ENCODE measurements at regions not wholly inside any gene's neighbourhood (a gene's known extent, or its start where the extent isn't known, plus 50 kb on each side); places are given as distances from the start of the nearest gene placed in this dataset.

- ATAC-seq: no peak
Measured at GRCh38 chr15:31160297-31160696, 58.8 kb upstream of the TRPM1 start.

GRCh38 chr15:31160740-31161495 is 59.4 kb upstream of the TRPM1 start:
- in situ Hi-C loops (cut with MboI; ENCODE audit: low sequenced_read_pairs in 4 of 4) (no loop called here), intact Hi-C loops (cut with DNase I; ENCODE audit: low total_unique reads) (no loop called here)
- no peaks in the 10 kb centered on the region for H3K9me3 ChIP-seq
- DNase-seq (no peak), ATAC-seq (no peak)
- no peaks in the 10 kb centered on the region for H3K27me3 ChIP-seq
- no peak overlapping the region for H3K4me3 ChIP-seq
- H3K4me1 ChIP-seq: peaks cover 10 to 12% of the 10 kb centered on the region in 2 donors
- H3K27ac ChIP-seq: no peak overlapping the region
- H3K36me3 ChIP-seq: no peaks in the 10 kb centered on the region
- TF ChIP-seq CTCF (IDR thresholded peaks at IDR 0.05 in 4 of 5, conservative IDR thresholded peaks at IDR 0.05 in 1 of 5) (no peak), POLR2A (IDR thresholded peaks at IDR 0.05) (no peak)

More at GRCh38 chr15:31160297-31160696, 58.8 kb upstream of the TRPM1 start:
- peaks cover 10 to 12% of the 10 kb centered on the region in 2 donors for H3K4me1 ChIP-seq
- intact Hi-C loops (cut with DNase I; ENCODE audit: low total_unique reads): no loop called here
- TF ChIP-seq CTCF (IDR thresholded peaks at IDR 0.05 in 4 of 5, conservative IDR thresholded peaks at IDR 0.05 in 1 of 5): no peak
- no peak for TF ChIP-seq POLR2A (IDR thresholded peaks at IDR 0.05)
- in situ Hi-C loops (cut with MboI; ENCODE audit: low sequenced_read_pairs in 4 of 4): no loop called here
- DNase-seq: no peak
- no peak overlapping the region for H3K4me3 ChIP-seq
- H3K36me3 ChIP-seq: no peaks in the 10 kb centered on the region
- no peaks in the 10 kb centered on the region for H3K27me3 ChIP-seq
- no peak overlapping the region for H3K27ac ChIP-seq
- H3K9me3 ChIP-seq: no peaks in the 10 kb centered on the region

GRCh38 chr15:31161951-31162350 is 60.4 kb upstream of the TRPM1 start:
- in situ Hi-C loops (cut with MboI; ENCODE audit: low sequenced_read_pairs in 4 of 4): no loop called here
- DNase-seq: no peak
- Histone ChIP-seq H3K9me3 (no peaks in the 10 kb centered on the region), H3K4me1 (peaks cover 10 to 12% of the 10 kb centered on the region in 2 donors), H3K27ac (no peak overlapping the region), H3K4me3 (no peak overlapping the region), H3K36me3 (no peaks in the 10 kb centered on the region), H3K27me3 (no peaks in the 10 kb centered on the region)
- TF ChIP-seq CTCF (IDR thresholded peaks at IDR 0.05 in 4 of 5, conservative IDR thresholded peaks at IDR 0.05 in 1 of 5) (no peak), POLR2A (IDR thresholded peaks at IDR 0.05) (no peak)
- no peak for ATAC-seq
- intact Hi-C loops (cut with DNase I; ENCODE audit: low total_unique reads): no loop called here

- no peak for ATAC-seq
Measured at GRCh38 chr15:31162721-31163510, 61.4 kb upstream of the TRPM1 start.

More at GRCh38 chr15:31162721-31163510, 61.4 kb upstream of the TRPM1 start:
- intact Hi-C loops (cut with DNase I; ENCODE audit: low total_unique reads): no loop called here
- Histone ChIP-seq H3K36me3 (no peaks in the 10 kb centered on the region), H3K4me3 (no peak overlapping the region), H3K27ac (no peak overlapping the region), H3K9me3 (no peaks in the 10 kb centered on the region), H3K4me1 (peaks cover 10 to 12% of the 10 kb centered on the region in 2 donors), H3K27me3 (no peaks in the 10 kb centered on the region)
- no peak for DNase-seq
- TF ChIP-seq POLR2A (IDR thresholded peaks at IDR 0.05): no peak
- TF ChIP-seq CTCF (IDR thresholded peaks at IDR 0.05 in 4 of 5, conservative IDR thresholded peaks at IDR 0.05 in 1 of 5): no peak
- in situ Hi-C loops (cut with MboI; ENCODE audit: low sequenced_read_pairs in 4 of 4): no loop called here

Data from gastrocnemius medialis (tissue), 4 donors.